RPMI8226 (cell line): ENCODE measurements at regions not wholly inside any gene's neighbourhood (a gene's known extent, or its start where the extent isn't known, plus 50 kb on each side); places are given as distances from the start of the nearest gene placed in this dataset.

ENCODE experiments used
- DNase-seq: peaks from one replicate; pipeline ENCODE4 v3.0.0-alpha.2; 2015

DNA sequence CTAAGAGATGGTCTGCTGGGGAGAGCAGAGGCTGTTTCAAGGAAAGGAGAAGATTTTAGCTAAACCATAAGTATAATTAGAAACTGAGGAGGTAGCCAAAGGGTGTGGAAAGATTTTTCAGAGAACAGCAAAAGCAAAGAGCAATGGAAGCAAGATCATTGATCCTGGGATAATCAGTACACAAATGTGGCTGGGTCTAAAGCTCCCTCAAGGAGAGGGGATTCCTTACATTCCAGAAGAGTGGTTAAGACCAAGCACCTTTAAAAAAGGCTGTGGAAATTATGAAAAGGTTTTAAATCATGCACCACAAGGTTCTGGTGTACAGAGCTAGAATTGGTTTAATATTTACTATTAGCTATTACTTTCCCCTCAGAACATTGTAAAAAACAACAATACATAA, 246.0 kb upstream of the UBE2E3 start:
- no peak for DNase-seq

DNA sequence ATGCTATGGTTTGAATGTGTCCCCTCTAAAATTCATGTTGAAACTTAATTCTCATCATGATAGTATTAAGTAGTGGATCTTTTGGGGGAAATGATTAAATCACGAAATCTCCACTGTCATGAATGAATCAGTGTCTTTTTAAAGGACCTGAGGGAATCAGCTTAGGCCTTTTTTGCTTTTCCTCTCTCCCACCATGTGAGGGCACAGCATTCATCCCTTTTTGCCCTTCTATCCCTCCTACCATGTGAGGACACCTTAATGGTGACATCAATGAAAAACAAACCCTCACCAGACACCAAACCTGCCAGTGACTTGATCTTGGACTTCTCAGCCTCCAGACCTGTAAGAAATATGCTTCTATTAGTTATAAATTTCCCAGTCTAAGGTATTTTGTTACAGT, 247.1 kb upstream of the UBE2E3 start:
- no peak for DNase-seq

DNA sequence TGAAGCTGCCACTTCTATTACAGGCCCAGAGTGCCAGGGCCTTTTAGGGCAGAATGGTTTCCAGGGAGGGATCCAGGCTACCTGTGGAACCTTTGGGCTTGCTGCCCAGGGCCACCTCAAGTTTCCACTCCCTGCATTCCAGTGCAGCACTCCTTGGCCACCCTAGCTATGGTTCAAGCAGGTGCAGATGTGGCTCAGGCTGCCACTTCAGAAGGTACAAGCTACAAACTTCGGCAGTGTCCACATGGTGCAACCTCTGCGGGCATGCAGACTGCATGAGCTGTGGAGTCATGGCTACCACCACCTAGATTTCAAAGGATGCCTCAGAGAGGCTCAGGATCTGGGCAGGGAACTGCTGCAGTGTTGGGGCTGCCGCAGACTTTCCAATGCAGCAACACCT, 248.1 kb upstream of the UBE2E3 start:
- no peak for DNase-seq

DNA sequence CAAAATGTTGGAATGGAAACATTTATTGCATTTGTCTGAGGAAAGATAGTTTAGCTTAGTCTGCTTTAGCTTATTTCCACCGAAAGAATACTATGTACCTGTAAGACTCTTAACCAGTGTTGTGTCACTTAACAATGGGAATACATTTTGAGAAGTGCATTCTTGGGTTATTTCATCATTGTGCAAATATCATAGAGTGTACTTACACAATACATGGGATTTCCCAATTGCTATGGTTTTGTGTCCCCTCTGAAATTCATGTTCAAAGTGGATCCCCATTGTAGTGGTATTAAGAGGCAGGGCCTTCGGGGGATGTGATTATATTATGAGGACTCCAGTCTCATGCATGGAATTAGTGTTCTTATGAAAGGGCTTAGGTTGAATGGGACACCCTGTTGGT, 249.4 kb upstream of the UBE2E3 start:
- DNase-seq = no peak

DNA sequence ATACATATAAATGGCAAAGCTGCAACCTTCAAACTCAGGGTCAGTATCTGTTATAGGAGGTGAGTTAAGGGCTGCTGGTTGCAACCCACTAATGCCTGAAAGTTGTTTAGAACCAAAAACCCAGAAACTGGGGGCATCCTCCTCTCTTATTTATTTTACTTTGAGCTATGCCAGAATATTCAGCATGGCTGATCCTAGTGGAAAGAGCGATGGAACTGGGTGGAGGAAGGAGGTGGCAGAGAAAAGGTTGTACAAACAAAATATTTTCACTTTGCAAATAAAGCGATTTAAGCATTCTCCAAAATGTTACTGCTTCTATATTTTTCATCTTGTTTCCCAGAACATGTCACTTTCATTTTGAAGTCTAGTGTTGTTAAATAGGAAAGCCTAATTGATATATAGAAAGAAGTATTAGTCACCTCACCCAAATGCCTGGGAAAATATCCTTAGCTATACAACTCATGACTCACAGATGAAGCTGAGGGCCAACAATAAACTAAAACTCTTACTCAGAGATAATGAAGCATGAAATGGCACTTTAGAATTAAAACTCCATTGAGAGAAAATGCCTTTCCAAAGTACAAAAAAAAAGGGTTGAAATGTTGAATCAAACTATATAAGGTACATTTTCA, 251.4 kb upstream of the UBE2E3 start:
- no peak for DNase-seq

DNA sequence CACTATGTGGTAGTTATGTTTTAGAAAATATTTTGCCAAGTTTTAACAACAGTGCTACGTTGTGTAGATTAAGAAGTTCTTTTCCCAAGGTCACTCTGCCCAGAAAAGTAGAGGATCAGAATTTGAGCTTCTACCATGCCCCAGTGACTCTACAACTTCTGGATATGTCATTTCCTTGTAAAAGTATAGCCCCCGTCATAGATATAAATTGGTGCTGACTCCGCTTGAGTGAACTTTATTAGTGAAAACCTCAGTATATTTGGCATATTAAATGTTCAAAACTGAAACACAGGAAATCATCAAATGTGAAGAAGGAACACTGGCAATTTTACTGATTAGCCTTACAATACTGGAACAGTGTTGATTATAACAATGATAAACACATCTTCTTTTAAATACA, 256.7 kb upstream of the UBE2E3 start:
- DNase-seq = no peak

DNA sequence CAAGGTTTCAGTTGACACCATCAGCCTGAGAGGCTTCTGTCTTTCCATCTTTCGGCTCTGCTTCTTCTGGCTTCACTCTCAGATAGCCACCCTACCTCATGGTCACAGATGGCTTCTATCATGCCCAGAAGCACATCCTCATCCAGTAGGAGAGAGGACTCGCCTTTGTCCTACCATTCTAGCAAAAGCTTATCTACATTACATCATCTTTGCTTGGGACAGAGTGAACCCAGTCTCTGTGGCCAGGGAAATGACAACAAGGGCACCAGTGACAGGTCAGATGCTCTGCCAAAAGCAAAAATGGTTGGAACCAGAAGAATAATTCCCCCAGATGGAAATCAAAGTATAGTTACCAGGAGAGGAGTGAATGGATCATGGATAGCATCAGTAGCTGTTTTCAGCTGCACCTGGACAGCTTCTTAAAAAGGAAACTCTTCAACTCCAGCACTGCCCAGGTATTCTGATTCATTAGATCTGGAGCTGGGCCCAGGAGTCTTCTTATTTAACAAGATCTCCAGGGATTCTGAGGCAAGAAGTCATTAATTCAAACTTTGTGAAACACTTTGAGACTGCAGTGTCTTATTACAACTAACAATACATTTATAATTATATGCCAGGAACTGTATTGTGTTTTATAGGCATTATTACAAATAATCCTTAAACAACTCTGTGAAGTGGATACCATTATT, 257.7 kb upstream of the UBE2E3 start:
- no peak for DNase-seq

DNA sequence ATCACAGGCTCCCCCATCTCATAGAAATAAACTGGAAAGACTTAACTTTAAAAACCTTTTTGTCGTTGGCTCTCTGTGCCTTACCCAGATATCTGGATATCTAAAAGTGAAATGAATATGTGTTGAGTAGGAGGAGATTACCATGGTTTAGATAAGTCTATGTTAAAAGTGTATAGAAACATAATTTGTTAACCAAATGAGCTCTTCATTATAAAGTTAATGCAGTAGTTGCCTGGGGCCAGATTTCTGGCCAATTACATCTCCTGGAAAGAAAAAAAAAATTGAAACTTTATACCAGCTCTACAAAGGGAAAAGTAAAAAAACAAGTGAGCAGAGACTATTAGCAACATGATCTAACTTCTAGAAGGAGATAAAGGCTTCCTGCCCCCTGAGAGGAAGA, 259.6 kb upstream of the UBE2E3 start:
- no peak for DNase-seq

DNA sequence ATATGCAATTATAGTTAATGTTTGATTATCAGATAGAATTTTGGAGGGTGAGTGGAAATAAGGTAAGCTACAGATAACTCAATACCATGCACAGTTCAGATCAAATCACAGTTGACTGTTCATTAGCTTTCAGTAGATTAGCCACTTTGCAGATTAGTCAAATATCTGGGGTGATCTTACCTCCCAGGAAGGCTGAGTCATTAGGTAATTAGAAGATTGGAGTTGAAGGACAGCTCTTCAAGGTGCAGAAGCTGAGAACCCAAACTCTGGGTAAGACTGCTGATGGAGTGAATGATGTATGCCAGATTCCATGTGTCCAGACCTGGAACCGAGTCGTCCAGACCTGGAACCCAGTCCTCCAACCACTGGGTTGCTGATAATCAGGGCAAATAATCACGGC, 262.8 kb upstream of the UBE2E3 start:
- no peak for DNase-seq

DNA sequence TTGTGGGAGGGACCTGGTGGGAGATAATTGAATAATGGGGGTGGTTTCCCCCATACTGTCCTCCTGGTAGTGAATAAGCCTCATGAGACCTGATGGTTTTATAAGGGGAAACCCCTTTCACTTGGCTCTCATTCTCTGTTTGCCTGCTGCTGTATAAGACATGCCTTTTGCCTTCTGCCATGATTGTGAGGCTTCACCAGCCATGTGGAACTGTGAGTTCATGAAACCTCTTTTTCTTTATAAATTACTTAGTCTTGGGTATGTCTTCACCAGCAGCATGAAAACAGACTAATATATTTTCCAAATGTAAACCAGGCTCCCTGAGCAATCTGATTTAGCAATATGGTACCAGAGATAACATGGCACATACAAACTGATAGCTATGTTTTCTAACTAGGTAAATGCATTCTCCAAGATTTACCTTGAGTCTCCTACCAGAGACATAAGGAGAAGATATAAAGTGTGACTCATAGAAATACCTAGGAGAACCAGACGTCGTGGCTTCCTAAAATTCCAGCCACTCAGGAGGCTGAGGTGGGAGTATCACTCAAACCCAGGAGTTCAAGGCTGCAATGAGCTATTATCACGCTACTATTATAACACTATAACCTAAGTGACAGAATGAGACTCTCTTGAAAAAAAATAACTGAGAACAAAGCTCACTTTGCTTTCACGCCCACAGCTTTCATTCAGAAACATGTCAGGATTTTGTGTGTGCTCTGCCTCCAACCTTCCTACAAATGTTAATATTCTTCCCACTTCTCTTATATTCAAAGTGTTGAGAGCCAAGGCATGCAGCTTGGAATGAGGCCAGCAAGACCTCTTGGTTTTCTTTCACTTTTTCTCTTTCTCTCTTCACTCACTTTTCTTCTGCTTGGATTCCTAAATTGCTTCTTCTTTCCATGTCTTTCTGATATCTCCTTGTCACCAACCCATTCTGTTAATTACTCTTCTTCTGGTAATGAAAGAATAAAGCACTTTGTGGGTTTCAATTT, 263.9 kb upstream of the UBE2E3 start:
- DNase-seq = no peak

DNA sequence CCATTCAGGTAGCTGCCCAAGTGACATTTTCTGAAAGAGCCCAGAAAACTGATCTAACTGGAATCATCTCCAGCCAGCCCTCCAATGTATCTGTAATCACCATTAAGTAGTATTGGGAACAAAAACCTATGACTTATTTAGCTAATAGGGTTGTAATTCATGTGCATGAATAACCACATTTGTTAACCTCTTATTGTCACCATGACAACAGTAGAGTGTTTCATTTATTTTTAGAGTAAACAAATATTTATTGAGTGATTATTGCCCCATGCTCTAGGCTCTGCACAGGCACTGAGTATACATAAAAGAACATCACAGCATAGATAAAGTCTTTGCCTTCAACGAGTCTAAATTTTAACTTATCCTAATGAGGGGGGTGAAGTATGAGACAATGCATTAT, 265.4 kb upstream of the UBE2E3 start:
- no peak for DNase-seq

DNA sequence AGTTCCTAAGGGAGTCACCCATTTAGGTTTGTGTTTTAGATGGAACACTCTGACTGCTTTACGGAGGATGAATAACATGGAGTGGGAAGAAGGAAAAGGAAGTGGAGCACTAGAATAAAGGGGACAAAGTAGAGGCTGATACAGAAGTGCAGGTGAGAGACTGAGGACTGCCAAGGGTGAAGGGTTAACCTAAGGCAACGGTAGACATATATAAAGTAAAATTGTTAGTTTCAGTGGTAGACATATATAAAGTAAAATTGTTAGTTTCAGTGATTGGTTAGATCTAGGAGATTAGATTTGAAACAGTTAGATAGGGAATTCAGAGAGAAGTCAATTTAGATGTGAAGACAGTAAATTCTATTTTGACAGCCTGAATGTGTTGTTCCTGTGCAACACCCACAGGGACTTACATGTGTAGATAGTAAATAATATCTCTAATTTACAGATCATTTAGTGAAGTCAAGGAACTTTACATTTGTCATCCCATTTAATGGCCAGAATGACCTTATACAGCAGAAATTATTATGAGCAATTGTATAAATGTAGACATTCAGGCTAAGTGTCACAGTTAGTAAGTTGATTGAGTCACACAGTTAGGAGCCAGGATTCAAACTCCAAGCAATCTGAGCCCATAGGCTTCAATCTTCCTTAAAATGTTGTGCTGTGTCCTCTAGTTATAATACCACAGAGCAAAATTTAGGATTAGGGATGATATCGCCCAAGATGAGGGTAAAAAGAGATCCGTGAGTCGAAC, 270.8 kb upstream of the UBE2E3 start:
- no peak for DNase-seq

DNA sequence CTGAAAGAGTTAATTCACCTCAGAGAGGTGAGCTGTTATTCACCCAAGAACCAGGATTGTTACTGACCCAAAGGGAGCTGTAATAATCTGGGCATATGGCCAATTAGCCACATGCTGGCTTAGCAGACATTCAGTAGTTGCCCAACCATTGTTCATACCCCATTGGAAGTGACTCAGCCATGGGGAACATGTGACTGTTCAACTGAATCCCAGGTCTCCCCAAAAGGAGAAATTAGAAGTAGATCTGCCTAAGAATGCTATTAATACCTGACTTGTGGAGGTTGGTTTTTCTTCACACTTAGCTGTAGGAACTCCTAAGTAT, 272.6 kb upstream of the UBE2E3 start:
- DNase-seq = no peak

DNA sequence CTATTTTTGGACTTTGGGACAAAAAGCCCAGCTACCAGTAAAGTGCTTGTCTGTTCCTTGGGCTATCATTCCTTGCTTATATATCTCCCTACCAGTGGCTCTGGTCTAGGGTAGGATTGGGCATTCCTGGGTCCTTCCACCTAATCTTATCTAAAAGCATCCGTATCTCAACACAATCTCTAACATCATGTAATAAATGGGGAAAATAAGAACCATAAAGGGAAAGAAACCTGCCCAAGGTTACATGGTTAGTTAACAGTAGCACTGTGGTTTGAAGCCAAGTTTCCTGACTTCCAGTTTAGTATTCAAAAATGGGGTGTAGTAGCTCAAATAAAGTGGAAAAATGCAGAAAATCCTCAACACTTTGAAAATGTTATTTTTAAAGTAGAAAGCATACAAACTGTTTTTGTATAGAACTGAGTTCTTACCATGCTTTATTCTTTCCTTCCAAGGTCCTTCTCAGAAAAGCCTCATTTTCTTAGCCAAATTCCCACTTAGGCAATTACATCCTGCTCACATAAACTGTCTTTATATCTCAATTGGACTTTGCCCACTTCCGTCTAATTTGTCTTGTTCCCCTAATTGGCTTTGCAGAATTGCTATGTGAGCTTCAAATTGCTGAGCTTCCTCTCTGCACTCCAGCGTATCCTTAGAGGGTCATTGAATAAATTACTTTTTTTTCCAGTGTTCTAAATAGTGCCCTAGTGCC, 273.1 kb upstream of the UBE2E3 start:
- DNase-seq = no peak

DNA sequence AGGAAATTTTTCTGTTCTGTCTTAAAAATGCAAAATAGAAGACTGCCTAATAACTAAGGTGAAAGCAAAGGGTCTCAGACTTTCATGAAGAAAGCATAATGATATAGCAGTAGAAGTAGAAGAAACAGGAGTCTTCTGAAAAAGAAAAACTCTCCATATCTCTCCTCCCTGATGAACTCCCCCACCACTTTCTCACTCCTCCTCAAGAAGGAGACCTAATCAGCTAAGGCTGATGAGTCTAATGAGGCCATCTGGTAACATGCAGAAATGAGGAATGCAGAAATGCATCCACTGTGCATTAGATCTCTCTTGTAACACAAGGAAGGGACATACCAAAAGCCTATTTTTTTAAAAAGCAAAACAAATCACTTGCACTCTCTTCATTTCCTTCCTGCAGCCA, 273.7 kb upstream of the UBE2E3 start:
- DNase-seq = no peak

DNA sequence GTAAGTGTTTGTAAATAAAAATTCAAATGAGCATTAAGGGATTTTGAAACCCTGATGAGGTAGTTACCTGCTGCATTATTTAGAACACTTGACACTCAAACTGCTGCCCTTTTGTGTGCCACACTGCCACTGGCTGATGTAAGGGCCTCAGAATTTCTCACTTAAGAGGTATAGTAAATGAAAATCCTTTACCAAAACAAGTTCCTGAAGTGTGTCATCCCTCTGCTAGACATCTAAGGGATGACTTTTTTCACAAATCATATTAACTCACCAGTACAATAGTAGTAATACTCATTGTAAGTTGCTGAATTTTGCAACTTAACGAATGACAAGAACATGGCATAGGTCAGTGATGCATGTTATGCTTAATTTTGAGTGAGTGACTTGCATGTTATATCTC, 274.9 kb upstream of the UBE2E3 start:
- DNase-seq = no peak

DNA sequence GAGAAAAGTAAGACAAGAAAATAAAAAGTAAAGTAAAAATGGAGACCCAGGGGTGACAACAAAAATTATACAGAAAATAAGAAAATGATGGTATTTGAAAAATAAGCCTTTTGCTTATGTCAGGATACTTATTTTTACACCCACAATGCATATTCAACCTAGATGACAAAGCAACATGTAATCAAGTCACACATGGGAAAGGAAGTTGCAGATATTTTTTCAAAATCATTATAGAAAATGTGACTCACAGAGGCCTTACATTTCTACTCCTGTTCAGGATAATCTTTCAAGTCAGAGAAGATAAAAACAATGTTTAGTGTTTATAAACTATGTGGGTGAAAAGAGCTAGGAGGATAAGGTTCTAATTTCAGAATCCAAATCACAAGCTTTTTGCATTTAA, 275.3 kb upstream of the UBE2E3 start:
- no peak for DNase-seq

DNA sequence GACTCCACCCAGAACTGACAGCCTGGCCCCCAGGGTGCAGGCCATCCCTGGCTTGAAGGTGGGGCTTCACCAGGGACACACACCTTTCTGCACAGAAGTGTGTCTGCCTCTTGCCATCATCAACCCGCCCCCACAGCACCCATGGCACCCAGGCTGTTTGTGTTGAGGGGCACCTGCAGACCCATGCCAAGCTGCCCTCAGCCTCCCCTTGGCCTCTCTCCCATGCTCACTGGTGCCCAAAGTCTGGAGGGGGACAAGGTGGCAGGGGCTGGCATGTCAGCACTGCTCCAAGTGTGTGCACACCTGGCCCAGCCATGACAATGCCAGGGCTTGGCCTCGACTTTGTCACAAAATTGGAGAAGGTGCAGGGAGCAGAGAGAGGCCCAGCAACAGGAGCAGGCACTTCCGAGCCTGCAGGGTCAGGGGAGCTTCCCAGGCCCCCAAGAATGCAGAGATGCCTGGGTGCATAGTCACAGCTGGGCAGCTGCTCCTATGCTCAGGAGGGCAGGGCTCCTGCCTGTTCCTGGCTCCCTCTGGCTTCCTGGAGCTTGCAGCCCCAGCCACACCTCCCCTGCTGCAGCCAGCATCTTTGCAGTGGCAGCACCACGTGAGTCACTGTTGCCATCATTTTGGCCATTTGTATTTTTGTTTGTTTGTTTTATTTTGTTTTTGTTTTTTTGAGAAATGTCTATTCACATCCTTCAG, 280.6 kb upstream of the UBE2E3 start:
- no peak for DNase-seq

DNA sequence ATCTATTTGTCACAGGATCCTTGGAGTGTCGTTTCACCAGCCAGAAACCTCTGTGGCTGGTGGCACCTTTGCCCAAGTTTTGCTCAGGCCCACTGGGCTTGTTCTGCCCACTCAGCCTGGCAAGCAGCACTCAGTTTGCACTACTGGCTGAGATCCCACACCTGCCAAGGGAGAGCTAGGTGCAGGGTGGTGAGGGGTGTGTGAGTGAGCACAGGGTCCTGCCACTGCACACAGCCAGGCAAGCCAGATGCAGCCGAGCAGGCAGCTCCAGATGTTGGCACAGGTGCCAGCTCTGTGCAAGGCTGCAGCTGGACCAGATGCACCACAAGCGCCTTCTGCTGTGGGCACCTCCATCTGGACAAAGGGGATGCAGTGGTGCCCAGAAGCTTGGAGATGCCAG, 281.7 kb upstream of the UBE2E3 start:
- peak; percentile 27 for DNase-seq

DNA sequence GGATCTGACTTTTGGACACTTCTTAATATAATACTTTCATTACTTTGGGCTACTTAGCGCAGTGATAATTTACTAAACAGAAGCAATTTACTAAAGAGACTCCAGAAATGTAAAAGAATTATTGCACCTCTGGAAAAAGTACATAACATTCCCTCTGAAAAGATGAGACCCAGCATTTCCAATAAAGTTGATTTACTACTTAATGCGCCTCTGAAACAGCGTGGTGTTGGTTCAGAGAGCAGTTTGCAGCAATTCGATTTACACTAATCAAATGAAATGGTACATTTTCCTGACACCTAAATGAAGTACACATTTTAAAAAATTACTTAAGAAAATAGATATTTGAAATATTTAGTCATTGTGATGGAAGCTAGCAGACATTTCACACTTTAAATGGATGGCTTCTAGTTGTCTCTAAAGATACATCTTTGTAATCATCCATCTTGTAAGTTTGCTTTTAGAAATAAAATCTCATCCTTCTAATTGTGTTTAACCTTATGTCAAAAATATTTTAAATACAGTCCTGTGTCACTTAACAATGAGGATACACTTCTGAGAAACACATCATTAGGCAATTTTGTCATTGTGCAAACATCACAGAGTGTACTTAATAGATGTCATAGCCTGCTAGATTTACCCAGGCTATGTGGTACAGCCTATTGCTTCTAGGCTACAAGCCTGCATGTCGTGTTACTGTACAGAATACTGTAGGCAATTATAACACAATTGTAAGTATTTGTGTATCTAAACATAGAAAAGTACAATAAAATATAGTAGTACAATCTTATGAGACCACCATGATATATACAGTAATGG, 284.6 kb upstream of the UBE2E3 start:
- no peak for DNase-seq
